GM12878 (cell line): ENCODE measurements at regions not wholly inside any gene's neighbourhood (a gene's known extent, or its start where the extent isn't known, plus 50 kb on each side); places are given as distances from the start of the nearest gene placed in this dataset.

Experiments used
- PBX3 ChIP-seq: IDR thresholded peaks from 2 replicates; pipeline ENCODE4 v1.6.1; 2011; ENCODE audit warnings: mild to moderate bottlenecking, low read depth, low read length, moderate library complexity; ENCODE audit not compliant: insufficient replicate concordance
- RAD21 ChIP-seq: IDR thresholded peaks from 2 replicates; pipeline ENCODE4 v1.6.1; 2011; ENCODE audit warnings: mild to moderate bottlenecking, low read depth, low read length, moderate library complexity; ENCODE audit not compliant: insufficient read depth
- ZNF592 ChIP-seq: fragments of 450-650 bp; IDR thresholded peaks from 2 replicates; pipeline ENCODE4 v1.6.1; 2017; ENCODE audit warnings: mild to moderate bottlenecking, moderate library complexity

GRCh38 chr11:95359341-95359663 is 128.3 kb upstream of the SESN3 start:
- TF ChIP-seq RAD21 (no peak), ZNF592 (no peak), PBX3 (no peak)
